MG63 (cell line): ENCODE measurements at regions not wholly inside any gene's neighbourhood (a gene's known extent, or its start where the extent isn't known, plus 50 kb on each side); places are given as distances from the start of the nearest gene placed in this dataset.
"Not testable (repeated sequence)": the region's sequence is repeated elsewhere in the genome, so short reads cannot be mapped to it uniquely, and the experiment has no call there.

Source experiments
- DNase-seq: peaks from one replicate; pipeline ENCODE4 v3.0.0-alpha.2; 2020
- H3K27me3 ChIP-seq: fragments of 250-450 bp; sonication (Bioruptor Pico); 2 replicates; pipeline ENCODE4 v1.5.1; 2020; ENCODE audit warnings: mild to moderate bottlenecking, moderate library complexity
- H3K36me3 ChIP-seq: fragments of 250-450 bp; sonication (Bioruptor Pico); 2 replicates; pipeline ENCODE4 v1.5.1; 2020; ENCODE audit warnings: mild to moderate bottlenecking, moderate library complexity
- H3K4me3 ChIP-seq: fragments of 250-450 bp; sonication (Bioruptor Pico); 2 replicates; pipeline ENCODE4 v1.5.1; 2020; ENCODE audit warnings: mild to moderate bottlenecking, moderate library complexity
- H3K9me3 ChIP-seq: fragments of 250-450 bp; sonication (Bioruptor Pico); 2 replicates; pipeline ENCODE4 v1.5.1; 2020; ENCODE audit warnings: mild to moderate bottlenecking, moderate library complexity

- no peak for DNase-seq
- Histone ChIP-seq H3K27me3 (no peaks in the 10 kb centered on the region), H3K36me3 (no peaks in the 10 kb centered on the region), H3K4me3 (no peak overlapping the region), H3K9me3 (no peaks in the 10 kb centered on the region)
These were observed 305.6 kb upstream of the DIO3 start for GRCh38 chr14:101255765-101256125.

GRCh38 chr14:101256266-101256665 is 305.0 kb upstream of the DIO3 start:
- DNase-seq = no peak
- no peak overlapping the region for H3K4me3 ChIP-seq
- H3K27me3 ChIP-seq = no peaks in the 10 kb centered on the region

GRCh38 chr14:101257551-101257950 is 303.7 kb upstream of the DIO3 start:
- no peaks in the 10 kb centered on the region for H3K9me3 ChIP-seq
- H3K27me3 ChIP-seq = no peaks in the 10 kb centered on the region
- H3K4me3 ChIP-seq = no peak overlapping the region
- H3K36me3 ChIP-seq = no peaks in the 10 kb centered on the region
- DNase-seq = no peak

More at GRCh38 chr14:101256266-101256665, 305.0 kb upstream of the DIO3 start:
- Histone ChIP-seq H3K9me3 (no peaks in the 10 kb centered on the region), H3K36me3 (no peaks in the 10 kb centered on the region)

DNA sequence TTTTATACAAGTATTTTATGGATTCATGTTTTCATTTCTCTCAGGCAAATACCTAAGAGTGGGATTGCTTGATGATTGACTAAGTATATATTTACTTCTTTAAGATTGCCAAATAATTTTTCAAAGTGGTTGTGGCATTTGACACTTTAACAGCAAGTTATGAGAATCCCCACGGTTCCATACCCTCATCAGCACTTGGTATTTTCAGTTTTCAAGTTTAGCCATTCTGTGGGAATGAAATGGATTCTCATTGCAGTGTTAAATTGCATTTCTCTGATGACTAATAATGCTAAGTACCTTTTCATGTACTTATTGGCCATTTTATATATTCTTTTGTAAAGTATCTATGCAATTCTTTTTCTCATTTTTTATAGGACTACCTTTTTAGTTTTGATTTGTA is 301.5 kb upstream of the DIO3 start:
- no peaks in the 10 kb centered on the region for H3K9me3 ChIP-seq
- H3K36me3 ChIP-seq = no peaks in the 10 kb centered on the region
- no peak overlapping the region for H3K4me3 ChIP-seq
- no peak for DNase-seq
- no peaks in the 10 kb centered on the region for H3K27me3 ChIP-seq

DNA sequence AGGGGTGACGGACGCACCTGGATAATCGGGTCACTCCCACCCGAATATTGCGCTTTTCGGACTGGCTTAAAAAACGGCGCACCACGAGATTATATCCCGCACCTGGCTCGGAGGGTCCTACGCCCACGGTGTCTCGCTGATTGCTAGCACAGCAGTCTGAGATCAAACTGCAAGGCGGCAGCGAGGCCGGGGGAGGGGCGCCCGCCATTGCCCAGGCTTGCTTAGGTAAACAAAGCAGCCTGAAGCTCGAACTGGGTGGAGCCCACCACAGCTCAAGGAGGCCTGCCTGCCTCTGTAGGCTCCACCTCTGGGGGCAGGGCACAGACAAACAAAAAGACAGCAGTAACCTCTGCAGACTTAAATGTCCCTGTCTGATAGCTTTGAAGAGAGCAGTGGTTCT is 294.9 kb upstream of the DIO3 start:
- not testable (repeated sequence) for H3K9me3 ChIP-seq, DNase-seq, H3K4me3 ChIP-seq, H3K36me3 ChIP-seq, H3K27me3 ChIP-seq

- DNase-seq = no peak
- Histone ChIP-seq H3K4me3 (no peak overlapping the region), H3K27me3 (no peaks in the 10 kb centered on the region), H3K36me3 (no peaks in the 10 kb centered on the region), H3K9me3 (no peaks in the 10 kb centered on the region)
These were observed 288.2 kb upstream of the DIO3 start for GRCh38 chr14:101273091-101273490.

DNA sequence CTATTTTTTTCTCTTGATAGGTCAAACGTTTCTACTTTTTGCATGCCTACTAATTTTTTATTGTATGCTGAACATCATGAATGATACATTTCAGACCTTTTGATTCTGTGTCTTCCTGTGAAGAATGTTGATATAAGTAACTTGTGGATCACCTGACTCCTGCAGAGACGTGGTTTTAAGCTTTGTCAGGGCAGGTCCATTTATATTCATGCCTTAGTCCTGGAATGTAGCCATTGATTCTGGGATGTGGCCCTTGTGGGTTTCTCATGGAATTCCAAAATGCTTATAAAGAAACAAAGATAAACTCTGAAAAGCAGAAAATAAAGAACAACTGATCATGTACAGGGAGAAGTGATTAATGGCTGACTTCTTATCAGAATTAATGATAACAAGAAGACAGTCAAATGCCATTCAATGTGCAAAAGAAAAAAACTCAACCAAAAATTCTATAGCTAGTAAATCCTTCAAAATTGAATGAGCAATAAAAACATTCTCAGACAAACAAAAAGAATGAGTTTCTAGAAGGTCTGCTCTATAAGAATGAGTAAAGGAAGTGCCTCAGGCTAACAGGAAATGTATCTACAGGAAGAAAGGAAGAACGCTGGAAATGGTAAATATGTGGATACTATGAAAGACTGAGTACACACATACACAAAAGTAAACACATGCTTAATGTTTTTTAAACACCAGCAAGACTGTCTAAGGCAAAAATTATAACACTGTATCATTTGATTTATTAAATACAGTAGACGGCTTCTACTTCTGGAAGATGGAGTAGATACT is 284.8 kb upstream of the DIO3 start:
- no peak for DNase-seq

GRCh38 chr14:101282418-101282817 is 278.9 kb upstream of the DIO3 start:
- H3K9me3 ChIP-seq = no peaks in the 10 kb centered on the region
- peaks cover 3% of the 10 kb centered on the region; the same call in 1 of the 2 replicates for H3K27me3 ChIP-seq
- no peak for DNase-seq
- no peaks in the 10 kb centered on the region for H3K36me3 ChIP-seq
- no peak overlapping the region for H3K4me3 ChIP-seq

More for the DNA sequence above, 284.8 kb upstream of the DIO3 start:
- no peak overlapping the region for H3K4me3 ChIP-seq
- H3K27me3 ChIP-seq = peaks cover 1% of the 10 kb centered on the region; the same call in 1 of the 2 replicates
- no peaks in the 10 kb centered on the region for H3K9me3 ChIP-seq
- no peaks in the 10 kb centered on the region for H3K36me3 ChIP-seq

DNA sequence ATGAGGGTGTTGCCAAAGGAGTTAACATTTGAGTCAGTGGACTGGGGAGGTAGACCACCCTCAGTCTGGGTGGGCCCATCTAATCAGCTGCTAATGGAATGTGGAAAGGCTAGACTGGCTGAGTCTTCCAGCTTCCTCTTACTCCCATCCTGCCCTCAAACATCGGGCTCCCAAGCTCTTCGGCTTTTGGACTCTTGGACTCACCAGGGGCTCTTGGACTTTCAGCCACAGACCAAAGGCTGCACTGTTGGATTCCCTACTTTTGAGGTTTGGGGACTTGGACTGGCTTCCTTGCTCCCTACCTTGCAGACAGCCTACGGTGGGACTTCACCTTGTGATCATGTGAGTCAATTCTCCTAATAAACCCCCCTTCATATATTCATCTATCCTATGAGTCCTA is 276.6 kb upstream of the DIO3 start:
- H3K27me3 ChIP-seq = peaks cover 3% of the 10 kb centered on the region; the same call in 1 of the 2 replicates
- no peak for DNase-seq
- no peaks in the 10 kb centered on the region for H3K9me3 ChIP-seq
- H3K4me3 ChIP-seq = no peak overlapping the region
- H3K36me3 ChIP-seq = no peaks in the 10 kb centered on the region

GRCh38 chr14:101286271-101287018 is 274.9 kb upstream of the DIO3 start:
- H3K4me3 ChIP-seq = no peak overlapping the region
- H3K27me3 ChIP-seq = peaks cover 2% of the 10 kb centered on the region; the same call in 1 of the 2 replicates

GRCh38 chr14:101288436-101289229 is 272.7 kb upstream of the DIO3 start:
- H3K4me3 ChIP-seq = no peak overlapping the region
- H3K27me3 ChIP-seq = no peaks in the 10 kb centered on the region
- H3K36me3 ChIP-seq = no peaks in the 10 kb centered on the region
- DNase-seq = no peak
- no peaks in the 10 kb centered on the region for H3K9me3 ChIP-seq

More at GRCh38 chr14:101286271-101287018, 274.9 kb upstream of the DIO3 start:
- no peak for DNase-seq
- Histone ChIP-seq H3K9me3 (no peaks in the 10 kb centered on the region), H3K36me3 (no peaks in the 10 kb centered on the region)

DNA sequence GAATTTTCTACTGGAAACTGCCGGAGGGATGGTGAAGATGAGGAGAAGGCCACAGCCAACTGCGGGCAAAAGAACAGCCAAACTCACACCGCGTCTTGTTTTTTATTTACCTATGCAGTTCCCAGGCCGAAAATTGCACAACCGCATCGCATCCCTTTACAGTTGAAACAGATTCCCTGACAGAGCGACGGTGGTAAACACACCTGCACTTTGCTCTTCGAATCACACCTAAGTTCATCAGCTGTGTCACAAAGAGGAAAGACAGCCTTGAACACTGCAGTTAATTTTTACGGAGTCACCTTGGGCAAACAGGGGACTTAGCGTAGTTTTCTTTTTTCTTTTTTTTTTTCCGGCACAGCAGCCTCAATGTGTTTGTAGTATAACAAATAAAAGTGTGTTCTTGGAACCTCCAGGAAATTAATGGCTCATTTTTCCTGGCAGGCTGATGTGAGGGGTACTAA is 272.0 kb upstream of the DIO3 start:
- Histone ChIP-seq H3K4me3 (no peak overlapping the region), H3K36me3 (no peaks in the 10 kb centered on the region), H3K27me3 (no peaks in the 10 kb centered on the region), H3K9me3 (no peaks in the 10 kb centered on the region)
- no peak for DNase-seq

DNA sequence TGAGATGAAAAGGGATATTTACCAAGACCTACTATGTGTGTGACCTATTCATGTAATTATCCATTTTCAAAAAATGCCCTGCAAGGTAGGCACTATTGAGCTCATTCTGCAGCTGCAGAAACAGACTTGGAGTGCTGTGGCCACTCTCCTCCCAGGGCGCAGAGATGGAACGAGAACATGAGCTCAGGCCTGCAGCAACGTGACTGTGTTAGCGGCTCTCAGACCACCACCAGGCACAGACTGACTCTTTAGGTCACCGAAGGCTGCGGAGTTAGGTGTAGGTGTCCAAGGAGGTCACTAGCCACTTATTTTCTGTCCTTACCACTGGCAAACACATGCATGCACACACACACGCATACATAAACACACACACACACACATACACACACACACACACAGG is 271.4 kb upstream of the DIO3 start:
- Histone ChIP-seq H3K9me3 (no peaks in the 10 kb centered on the region), H3K27me3 (no peaks in the 10 kb centered on the region), H3K36me3 (no peaks in the 10 kb centered on the region), H3K4me3 (no peak overlapping the region)
- no peak for DNase-seq

GRCh38 chr14:101290611-101291010 is 270.7 kb upstream of the DIO3 start:
- DNase-seq = no peak
- Histone ChIP-seq H3K4me3 (no peak overlapping the region), H3K9me3 (no peaks in the 10 kb centered on the region), H3K36me3 (no peaks in the 10 kb centered on the region), H3K27me3 (no peaks in the 10 kb centered on the region)

GRCh38 chr14:101291390-101291789 is 269.9 kb upstream of the DIO3 start:
- H3K36me3 ChIP-seq = no peaks in the 10 kb centered on the region
- no peaks in the 10 kb centered on the region for H3K27me3 ChIP-seq
- no peak overlapping the region for H3K4me3 ChIP-seq
- no peaks in the 10 kb centered on the region for H3K9me3 ChIP-seq
- no peak for DNase-seq

DNA sequence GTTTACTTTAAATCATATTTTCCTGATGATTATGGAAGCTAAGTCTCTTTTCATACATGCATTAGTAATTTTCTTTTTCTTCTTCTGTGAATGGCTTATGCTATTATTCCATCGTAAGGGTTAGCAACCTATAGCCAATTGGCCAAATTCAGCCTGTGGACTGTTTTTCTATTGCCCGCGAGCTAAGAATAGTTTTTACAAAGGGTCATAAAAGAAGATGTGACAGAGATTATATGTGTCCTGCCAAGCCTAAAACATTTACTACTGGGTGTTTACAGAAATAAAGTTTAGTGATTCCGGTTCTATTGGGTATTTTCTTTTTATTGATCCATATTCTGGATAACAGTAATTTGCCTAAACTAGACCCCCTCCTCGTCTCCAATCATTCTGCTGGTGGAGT is 268.8 kb upstream of the DIO3 start:
- no peaks in the 10 kb centered on the region for H3K9me3 ChIP-seq
- H3K36me3 ChIP-seq = no peaks in the 10 kb centered on the region
- no peak overlapping the region for H3K4me3 ChIP-seq
- no peaks in the 10 kb centered on the region for H3K27me3 ChIP-seq
- no peak for DNase-seq

DNA sequence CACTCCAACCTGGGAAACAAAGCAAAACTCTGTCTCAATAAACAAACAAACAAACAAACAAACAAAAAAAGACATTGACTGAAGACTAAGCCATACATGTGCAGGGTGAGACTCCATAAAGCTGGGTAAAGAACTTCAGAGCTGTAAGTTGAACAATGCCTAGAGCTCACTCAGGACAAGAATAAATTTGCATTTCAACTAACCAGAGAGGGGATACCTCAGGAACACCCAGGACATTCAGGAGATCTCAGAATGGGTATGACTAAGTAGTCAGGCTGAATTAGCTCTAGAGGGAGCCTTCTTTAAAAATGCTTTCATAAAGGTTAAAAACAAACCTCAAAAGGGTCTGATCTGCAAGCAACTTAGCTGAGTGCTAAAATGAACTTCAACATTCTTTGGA is 267.7 kb upstream of the DIO3 start:
- H3K9me3 ChIP-seq = no peaks in the 10 kb centered on the region
- no peak for DNase-seq

More for the DNA sequence above, 267.7 kb upstream of the DIO3 start:
- Histone ChIP-seq H3K4me3 (no peak overlapping the region), H3K36me3 (no peaks in the 10 kb centered on the region), H3K27me3 (no peaks in the 10 kb centered on the region)
